Stimulated activated CD4-positive, alpha-beta T cell treated with anti-CD3 and anti-CD28 coated beads, Interleukin-2, amount 100 ng/mL, for 24 hours (primary cell): ENCODE measurements at regions not wholly inside any gene's neighbourhood (a gene's known extent, or its start where the extent isn't known, plus 50 kb on each side); places are given as distances from the start of the nearest gene placed in this dataset.

Experiments used
- DNase-seq, 2 donors: peaks; one replicate each; pipeline ENCODE4 v3.0.0-alpha.2; 2020

DNA sequence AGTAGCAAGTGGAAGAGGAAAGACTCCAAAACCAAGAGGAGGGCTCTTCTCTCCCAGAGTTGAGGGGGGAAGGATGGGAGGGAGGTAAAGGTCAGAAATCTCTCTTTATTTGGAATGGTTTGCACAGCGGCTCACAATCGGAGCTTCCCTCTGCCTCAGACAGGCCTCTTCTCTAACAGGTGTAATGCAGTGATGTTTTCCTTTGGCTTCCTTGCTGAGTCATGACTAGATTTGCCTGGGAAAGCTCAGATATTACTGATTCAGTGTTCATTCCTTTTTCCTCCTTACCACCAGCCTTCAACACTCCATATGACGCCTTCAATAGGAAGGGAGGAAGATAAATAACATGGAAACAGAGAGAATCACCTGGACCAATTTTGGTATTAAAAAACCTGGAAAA lies 136.6 kb downstream of the RNF152 start:
- DNase-seq, result no peak

DNA sequence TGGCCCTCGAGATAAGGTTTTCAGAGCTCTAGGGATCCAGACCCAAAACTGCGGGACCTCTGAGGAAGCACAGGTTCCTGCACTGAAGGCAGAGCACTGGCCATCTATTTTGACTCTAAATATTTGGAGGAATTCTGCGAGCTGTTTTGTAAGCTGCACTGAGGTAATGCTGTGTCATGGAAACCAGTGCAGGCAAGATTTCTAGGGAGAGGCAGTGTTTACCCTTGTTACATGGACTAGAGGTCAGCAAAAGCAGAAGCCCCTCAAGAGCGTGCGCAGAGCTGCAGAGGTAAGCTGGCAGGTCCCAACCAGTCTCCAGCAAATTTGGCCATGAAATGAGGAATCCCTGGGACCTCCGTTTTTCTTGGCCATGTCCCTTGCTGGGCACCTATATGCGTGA lies 137.3 kb downstream of the RNF152 start:
- DNase-seq, result no peak

DNA sequence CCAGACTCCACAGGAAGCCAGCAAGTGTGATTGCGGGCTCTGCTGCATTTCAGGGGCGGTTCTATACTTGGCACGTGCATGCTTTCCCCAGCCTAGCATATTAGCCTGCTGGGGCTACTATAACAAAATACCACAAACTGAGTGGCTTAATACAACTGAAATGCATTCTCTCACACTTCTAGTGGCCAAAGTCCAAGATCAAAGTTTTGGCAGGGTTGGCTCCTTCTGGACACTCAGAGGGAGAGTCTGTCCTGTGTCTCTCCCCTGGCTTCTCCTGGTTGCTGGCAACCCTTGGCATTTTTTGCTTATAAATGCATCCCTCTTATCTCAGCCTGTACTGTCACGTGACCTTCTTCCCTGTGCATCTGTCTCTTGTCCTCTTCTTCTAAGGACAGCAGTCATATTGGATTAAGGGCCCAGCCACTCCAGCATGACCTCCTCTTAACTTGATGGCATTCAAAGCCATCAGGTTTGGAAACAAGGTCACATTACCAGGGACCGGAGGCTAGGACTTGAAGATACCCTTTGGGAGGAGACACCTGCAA lies 138.7 kb downstream of the RNF152 start:
- no peak for DNase-seq

DNA sequence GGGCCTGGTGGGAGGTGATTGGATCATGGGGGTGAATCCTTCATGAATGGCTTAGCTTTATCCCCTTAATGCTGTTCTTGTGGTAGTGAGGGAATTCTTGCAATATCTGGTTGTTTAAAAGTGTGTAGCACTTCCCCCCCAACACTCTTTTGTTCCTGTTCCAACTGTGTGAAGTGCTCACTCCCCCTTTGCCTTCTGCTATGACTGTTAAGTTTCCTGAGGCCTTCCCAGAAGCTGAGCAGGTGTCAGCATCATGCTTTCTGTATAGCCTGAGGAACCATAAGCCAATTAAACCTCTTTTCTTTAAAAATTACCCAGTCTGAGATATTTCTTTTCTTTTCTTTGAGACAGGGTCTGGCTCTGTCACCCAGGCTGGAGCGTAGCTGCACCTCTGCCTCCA lies 139.4 kb downstream of the RNF152 start:
- DNase-seq, result no peak

DNA sequence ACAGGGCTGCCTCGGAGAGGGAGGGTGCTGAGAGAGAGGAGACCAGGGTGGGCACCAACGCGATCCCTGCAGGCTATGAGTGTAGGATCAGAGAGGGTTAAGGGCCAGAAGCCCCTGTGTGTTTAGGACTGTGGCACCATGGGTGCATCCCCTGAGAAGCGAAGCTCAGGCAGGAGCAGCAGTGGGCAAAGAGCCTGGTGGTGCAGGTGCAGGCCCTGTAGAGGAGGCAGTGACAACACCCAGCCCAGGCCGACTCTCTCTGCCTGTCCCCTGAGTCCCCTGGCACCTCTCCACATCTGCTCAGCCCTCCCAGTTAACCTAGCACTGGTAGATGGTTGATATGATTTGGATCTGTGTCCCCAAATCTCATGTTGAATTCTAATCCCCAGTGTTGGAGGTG lies 139.8 kb downstream of the RNF152 start:
- no peak for DNase-seq

DNA sequence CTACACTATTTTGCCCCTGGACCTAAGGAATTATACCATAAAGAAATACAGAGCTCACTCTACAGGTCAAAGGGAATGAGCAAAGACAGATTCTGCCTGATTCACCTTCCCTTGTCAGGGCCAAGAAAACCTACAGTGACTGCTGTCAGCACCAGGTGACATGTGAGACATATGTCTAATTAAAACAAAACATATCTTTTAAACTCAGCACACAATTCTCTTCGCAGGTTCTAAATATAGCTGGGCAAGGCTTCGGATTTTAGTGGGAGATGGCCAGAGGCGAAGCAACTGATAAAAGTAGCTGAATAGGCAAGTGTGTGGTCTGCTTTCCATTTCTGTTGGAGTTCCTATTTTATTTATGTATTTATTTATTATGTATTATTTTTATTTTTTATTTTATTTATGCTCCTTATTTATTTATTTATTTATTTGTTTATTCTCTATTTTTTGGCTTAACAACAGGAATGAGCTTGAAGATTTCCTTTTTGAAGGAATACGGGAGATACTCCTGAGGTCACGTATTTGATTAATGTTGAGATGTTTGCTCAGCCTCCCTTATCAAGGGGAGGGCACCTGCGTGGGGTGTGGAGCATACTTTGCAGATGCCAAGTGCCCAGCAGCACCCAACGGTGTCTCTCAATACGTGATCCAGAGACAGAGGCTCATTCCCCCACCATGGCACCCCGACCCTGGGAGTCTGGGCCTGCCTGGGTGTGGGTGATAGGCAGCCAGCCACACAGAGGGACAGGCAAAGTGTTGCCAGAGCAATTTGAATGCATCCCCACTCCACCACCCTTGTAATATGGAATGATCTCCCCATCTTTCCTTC lies 141.8 kb downstream of the RNF152 start:
- DNase-seq, result no peak

DNA sequence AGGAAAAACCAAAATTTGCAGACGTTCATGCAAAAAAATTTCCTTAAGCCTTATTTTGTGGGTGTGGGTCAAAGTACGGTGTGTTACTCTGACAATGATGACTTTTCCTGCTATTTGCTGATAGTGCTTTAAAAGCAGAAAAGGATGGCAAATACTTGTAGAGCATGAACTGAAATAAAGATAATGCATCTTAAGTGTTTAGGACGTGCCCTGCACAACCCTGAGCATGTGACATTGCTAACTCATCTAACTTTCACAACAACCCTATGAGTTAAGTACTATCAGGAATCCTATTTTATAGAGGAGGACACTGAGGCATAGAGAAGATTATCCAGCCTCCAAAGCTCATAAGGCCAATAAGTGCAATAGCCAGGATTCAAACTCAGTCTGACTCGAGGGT lies 143.3 kb downstream of the RNF152 start:
- no peak for DNase-seq

DNA sequence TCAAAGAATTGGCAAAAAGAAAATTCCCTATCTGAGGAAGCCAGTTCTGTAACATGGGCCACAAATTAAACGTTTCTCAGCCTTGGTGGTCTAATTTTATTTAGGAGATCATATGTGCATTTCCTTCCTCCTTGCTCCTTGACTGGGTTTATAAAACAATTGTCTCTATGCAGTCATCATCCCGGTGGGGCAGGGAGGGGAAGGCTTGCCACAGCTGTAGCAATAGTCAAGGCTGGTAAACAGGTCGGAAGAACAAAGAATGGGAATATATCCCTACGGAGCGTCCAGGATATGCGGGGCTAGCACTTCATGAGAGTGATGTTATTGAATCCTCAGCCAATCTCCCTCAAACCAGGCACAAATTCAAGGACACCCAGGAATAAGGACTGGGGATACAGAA lies 143.8 kb downstream of the RNF152 start:
- no peak for DNase-seq

DNA sequence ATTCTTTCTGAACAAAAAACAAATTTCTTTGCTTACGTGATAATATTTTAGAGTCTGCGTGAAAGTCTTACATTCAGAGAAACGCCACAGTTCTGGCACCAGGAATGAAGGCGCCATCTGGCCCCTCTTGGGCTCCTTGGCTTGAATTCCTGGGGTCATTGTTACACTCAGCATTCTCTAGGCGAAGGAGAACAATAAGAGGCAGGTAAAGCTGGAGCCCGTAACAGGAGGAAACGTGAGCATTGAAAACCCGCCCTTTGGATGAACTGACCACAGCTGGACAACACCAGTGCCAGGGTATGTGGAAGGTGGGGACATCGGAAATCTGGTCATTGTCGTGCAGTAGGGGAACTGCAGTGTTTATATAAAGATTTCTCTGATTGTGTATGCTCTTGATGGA lies 144.8 kb downstream of the RNF152 start:
- no peak for DNase-seq

DNA sequence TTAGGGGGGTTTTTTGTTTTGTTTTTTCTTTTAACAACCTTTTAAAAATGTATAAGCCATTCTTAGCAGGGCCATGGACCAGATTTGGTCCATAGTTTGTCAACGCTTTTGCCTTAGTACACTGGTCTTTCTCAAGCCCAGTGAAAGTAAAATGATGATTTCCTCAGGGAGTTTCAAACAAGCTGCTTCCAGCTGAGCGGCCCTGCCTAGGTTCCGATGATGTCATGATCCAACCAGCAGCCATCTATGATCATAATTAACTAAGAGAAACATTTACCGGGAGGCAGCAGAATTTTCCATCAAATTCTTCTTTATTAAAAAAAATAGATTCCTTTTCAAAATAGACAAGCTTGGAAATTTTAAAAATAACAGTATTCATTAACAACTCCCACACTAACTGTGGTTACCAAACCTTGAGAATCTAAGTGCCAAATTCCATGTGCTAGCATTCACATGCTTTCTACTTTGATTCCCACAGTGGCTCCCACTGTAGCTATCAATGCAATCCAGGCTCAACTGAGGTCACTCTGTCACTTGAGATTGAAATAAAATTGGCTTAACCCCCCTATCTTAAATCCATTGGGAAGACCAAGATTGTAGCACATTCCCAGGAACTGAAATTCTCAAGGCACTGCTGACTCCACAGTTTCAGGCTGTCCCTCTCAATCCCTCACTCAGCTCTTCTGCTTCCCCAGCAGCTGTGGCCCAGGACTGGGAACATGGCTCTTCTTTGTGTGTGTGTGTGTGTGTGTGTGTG lies 148.9 kb downstream of the RNF152 start:
- DNase-seq, result no peak

DNA sequence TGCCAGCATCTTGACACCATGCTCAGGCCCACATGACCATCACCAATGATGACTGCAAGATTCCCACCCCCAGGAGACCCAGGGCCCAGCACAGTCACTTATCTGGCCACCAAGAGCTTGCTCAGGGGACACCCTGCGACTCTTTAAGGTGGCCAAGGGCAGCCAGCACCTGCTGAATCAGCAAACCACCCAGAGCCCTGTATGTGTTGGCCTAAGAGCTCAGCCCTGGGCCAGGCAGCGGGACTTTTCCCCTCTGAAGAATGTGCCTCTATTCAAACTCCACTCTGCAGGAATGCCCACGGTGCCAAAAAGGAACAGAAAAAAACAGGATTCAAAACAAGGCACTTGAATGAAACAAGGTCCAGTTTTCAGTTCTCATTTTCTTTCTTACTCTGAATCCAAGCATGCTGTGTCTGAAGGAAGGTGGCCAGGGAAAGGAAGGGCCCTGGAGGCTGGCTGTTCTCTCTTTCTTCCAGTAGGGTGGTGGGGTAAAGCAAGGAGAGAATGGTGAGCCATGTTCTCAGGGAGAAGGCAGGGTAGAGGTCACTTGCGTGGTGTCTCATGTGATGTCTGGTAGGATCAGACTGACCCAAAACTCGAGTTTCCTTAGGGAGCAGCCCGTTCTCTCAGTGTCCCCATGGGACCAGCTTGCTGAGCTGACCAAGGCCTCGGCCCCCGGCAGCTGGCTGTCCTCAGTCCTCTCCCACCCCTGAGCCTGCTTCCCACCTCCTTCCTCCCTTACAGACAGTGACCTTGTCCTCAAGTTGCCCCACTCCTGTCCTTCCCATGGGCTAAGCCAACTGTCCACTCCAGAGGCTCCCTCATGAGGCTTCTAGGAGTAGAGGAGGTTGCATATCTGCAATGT lies 150.0 kb downstream of the RNF152 start:
- no peak for DNase-seq

DNA sequence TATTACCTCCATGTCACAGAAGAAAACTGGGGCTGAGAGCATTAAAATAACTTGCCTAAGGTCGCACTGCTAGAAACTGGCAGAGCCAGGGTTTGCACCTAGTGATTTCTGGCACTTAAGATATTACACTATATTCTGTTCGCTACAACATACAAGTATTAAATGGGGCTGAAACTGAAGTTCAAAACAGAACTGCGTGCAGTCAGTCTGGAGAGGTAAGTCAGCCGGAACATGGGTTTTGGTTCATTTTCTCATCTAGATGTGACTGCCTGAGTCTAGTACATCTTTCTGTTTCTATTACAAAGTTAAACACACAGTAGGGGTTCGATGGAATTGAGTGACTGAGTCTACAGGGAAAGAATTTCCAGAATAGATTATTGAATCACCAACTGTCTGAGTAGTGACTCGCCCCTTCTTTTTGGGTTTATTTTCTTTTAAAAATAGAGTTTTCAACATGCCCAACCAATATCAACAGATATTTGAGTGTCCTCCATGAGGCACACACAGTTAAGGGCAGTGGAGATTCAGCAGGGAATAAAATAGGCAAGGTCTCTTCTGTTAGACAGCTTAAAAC lies 150.8 kb downstream of the RNF152 start:
- DNase-seq, result no peak

DNA sequence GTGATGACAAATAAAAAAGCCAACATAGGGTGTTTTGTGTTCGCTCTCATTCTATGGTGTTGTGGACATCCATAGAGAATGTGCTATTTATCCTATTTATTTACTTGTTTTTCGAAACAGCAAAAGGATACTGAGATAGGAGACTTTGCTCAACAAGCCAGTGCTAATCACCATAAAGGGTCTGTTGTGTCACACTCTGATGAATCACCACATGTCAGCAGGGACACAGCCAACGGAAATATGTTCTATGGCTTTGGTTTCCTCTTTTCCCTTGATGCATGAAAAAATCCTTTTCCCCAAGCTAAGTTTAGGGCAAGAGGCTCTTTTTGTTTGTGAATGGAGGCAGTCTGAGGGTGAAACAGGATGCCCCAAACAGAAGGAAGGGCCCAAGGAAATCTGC lies 154.3 kb downstream of the RNF152 start:
- no peak for DNase-seq

DNA sequence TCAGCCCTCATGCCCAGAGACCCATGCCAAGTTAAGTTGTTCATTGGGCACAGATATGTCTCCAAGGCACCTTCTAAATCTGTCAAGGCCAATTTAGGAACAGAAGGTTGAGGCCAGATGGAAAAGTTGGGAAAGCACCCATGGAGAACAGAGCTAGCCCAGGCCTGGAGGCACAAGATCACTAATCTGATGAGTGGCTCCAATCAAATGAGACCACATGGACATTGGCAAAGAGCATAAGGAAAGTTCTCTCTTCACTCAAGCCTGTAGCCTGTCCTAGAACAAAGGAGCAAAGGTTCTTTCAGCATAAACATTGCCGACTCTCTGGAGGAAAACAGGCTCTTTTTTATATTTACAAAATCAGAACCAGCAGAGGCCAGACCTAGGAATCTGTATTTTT lies 154.8 kb downstream of the RNF152 start:
- no peak for DNase-seq

DNA sequence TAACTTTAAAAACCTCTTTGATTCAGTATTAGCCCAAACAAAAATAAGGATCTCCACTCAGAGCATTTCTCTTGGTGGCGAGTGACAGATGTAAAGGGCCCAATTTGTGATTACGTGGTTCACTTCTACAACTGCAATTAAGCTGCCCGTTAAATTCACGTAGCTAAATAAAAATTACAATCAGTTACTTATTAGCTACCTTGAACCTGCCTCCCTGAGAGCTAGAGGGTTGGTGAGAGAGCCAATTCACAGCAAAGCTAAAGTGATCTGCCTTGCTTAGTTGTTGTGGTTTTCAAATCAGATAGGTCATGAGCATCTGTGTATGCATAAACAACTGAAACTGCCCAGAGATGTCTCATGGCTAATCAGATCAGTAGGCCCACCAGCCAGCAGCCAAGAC lies 156.7 kb downstream of the RNF152 start:
- DNase-seq, result no peak

DNA sequence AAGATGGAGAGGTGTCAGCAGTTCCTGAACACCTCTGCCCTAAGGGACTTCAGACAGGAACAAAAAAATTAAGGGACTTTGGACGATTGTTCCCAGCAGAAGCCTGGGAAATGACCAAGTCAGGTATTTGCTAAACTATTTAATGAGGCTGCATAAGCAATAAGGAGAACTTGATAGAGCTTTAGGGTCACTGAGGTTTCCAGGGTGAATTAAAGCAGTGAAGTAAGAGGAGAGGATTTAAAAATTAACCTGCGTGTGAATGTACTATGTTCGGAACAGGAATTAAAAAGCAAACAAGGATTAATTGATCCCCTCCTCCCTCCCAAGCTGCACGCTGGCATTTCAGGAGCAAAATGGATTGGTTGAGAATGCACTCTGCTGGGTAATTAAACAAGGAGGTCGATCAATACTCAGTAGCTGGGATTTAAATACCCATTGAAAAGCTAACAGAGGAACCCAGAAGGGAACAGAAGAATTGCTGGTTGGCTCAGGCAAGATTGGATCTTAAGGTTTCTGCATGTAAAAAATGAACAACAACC lies 157.2 kb downstream of the RNF152 start:
- DNase-seq, result no peak

DNA sequence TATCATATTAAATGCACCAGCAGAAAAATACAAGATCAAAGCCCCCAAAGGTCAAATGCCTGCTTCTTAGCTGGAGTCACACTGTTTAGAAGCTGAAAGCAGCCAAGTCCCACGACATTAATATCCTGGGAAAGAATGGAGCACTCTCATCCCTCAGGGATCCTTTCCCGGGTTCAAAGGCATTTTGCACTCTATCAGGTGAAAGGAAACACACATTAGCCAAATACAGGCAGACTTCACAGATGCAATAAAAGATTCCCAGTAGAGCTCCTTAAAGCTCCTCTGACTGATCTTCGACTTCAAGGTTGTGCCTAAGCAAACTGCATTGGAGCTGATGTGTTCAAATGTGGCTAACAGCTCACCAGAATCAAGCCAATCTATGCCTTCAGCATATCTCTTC lies 158.4 kb downstream of the RNF152 start:
- no peak for DNase-seq

DNA sequence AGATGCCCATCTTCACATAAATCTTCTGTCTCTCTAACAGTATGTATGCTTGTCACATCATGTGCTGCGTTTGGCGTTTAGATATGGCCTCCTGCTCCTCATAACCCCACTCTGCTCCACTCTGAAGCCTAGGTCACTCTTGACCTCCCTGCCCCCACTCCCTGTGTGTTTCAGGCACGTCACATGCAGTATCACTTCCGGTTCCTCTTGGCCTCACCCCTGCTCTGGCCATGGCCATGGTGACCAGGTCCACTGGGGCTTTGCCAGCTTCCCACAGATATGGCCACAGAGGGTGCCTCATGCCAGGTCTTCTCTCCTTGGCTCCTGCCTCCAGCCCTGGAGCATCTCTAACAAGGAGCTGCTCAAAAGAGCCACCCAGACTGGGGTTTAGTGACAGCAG lies 160.0 kb downstream of the RNF152 start:
- no peak for DNase-seq

DNA sequence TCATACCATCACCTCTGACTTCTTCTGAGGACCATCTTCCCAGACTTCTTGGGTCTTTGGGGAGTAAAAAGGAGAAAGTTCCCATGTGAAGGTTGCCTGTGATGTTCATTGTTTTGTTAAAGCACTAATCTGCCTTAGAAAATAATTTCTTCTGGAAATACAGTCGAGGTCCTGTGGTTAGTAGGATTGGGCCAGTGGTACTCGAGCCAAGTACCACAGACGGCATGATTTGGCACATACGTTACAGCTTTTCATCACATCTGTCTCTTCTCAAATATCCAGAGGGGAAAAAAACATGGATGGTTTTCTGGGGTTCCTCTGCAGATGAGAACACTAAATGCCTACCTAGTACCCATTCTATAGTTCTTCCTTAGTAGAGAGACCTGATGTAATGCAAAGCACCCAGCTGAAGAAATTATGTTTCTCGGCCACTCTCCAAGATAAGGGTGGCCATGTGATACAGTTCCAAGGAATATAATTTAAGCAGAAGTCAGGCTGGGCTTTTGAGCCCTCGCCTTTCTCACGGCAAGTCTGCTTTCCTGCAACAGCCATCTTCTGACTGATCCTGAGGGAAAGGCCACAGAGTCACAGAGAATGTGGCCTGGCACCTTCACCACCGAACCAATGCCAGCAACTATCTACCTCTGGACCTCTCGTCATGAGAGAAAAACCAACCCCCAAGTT lies 161.0 kb downstream of the RNF152 start:
- DNase-seq, result no peak

DNA sequence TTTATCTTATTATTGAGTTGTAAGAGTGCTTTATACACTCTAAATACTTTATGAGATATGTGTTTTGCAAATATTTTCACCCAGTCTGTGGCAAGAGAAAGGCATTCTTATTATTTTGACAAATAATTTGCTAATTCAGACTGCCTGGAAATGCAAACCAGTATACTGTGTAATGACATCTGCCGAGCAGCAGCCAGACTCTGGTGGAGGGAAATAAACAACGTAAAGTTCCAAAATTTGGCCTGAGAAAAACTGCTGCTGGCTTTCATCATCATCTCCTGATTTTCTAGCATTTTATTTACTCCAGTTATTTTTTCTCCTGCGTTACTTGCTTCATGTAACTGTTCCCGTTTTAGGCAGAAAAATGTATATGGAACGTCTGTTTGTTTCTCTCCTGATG lies 161.6 kb downstream of the RNF152 start:
- DNase-seq, result no peak

DNA sequence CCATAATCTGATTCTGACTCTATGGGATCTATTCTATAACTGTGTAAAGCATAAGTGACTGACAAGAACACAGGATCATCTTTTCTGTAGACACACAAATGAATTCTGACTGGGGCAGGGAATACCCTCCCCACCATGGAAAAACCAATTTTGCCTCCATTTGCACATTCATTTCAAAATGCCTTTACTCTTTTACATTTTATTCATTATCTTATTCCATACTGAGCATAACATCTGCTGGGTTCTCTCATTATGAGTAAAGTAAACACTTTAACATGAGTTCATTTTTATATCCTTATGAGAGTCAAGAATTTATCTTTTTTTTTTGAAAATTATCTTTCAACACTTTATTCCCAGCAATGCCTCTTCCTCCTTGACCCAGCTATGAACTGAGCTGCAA lies 163.5 kb downstream of the RNF152 start:
- DNase-seq, result no peak
